ENCODE measurements at regions not wholly inside any gene's neighbourhood (a gene's known extent, or its start where the extent isn't known, plus 50 kb on each side); places are given as distances from the start of the nearest gene placed in this dataset.
"Not testable (repeated sequence)": the region's sequence is repeated elsewhere in the genome, so short reads cannot be mapped to it uniquely, and the experiment has no call there.

DNA sequence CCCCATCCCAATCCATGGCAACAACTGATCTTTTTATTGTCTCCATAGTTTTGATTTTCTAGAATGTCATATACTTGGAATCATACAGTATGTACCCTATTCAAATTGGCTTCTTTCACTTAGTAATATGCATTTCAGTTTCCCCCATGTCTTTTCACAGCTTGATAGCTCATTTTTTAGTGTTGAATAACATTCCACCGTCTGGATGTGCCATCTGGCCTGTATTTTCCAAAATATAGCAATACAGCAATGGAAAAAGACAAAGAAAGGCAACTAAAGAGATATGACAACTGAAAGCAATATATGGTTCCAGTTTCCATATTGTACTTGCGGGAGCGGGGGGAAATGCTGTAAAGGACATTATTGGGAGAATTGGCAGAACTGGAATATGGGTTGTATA, 166.4 kb upstream of the NT5E start:
- Histone ChIP-seq H3K27ac (ENCODE audit: low read depth, low read length) (no peak overlapping the region), H3K9me3 (ENCODE audit: control insufficient read depth, insufficient read depth, low read length) (no peaks in the 10 kb centered on the region), H4K20me1 (ENCODE audit: control insufficient read depth, insufficient read depth, low read depth, low read length) (no peaks in the 10 kb centered on the region), H3K4me2 (ENCODE audit: low read length) (no peak overlapping the region), H3K9me2 (replicated peaks; ENCODE audit: control insufficient read depth, low read length) (no peaks in the 10 kb centered on the region), H3K36me3 (ENCODE audit: control insufficient read depth, low read length) (no peaks in the 10 kb centered on the region), H3K4me1 (ENCODE audit: control insufficient read depth, low read length) (no peaks in the 10 kb centered on the region), H3K4me3 (ENCODE audit: low read length) (no peak overlapping the region), H3K79me2 (ENCODE audit: control insufficient read depth, low read length) (no peaks in the 10 kb centered on the region), H3K27me3 (ENCODE audit: control insufficient read depth, low read length) (no peaks in the 10 kb centered on the region), H3F3A (ENCODE audit: control insufficient read depth, insufficient read depth) (no peaks in the 10 kb centered on the region)
- no peak for TF ChIP-seq EZH2phosphoT487 (IDR thresholded peaks at IDR 0.05; ENCODE audit: borderline replicate concordance, low read length)
- TF ChIP-seq, protein P1, sequence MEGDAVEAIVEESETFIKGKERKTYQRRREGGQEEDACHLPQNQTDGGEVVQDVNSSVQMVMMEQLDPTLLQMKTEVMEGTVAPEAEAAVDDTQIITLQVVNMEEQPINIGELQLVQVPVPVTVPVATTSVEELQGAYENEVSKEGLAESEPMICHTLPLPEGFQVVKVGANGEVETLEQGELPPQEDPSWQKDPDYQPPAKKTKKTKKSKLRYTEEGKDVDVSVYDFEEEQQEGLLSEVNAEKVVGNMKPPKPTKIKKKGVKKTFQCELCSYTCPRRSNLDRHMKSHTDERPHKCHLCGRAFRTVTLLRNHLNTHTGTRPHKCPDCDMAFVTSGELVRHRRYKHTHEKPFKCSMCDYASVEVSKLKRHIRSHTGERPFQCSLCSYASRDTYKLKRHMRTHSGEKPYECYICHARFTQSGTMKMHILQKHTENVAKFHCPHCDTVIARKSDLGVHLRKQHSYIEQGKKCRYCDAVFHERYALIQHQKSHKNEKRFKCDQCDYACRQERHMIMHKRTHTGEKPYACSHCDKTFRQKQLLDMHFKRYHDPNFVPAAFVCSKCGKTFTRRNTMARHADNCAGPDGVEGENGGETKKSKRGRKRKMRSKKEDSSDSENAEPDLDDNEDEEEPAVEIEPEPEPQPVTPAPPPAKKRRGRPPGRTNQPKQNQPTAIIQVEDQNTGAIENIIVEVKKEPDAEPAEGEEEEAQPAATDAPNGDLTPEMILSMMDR (IDR thresholded peaks at IDR 0.05; ENCODE audit: low read depth, low read length, poor library complexity, severe bottlenecking) = no peak

DNA sequence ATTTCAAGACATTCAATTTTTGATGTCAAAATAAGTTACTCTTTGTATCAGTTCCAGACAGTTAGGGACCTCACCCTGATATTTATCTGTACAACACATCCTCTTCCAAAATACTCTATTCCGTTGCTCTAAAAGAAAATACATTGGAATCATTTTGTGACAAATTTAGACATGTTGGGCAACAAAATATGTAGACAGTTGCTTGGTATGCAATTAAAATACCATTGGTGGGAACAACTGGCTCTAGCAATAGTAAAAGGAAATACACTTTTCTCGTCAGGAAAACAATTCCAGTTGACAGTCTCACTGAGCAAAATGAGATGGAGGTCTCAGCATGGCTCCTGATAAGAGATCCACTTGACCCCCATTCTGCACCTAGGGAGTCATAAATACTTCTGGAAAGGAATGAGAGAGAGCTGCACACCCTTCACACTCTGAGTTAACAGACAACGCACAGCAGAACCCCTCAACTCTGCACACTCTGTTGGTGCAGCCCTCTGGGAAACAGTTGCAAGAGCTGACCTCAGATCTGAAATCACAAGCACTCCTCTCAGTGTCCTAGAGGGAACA, 171.3 kb upstream of the NT5E start:
- H3K4me3 ChIP-seq (ENCODE audit: low read length) = no peak overlapping the region
- no peak overlapping the region for H3K4me2 ChIP-seq (ENCODE audit: low read length)
- no peaks in the 10 kb centered on the region for H3K9me3 ChIP-seq (ENCODE audit: control insufficient read depth, insufficient read depth, low read length)
- no peaks in the 10 kb centered on the region for H3K4me1 ChIP-seq (ENCODE audit: control insufficient read depth, low read length)
- H3F3A ChIP-seq (ENCODE audit: control insufficient read depth, insufficient read depth) = no peaks in the 10 kb centered on the region
- no peaks in the 10 kb centered on the region for H4K20me1 ChIP-seq (ENCODE audit: control insufficient read depth, insufficient read depth, low read depth, low read length)
- no peaks in the 10 kb centered on the region for H3K27me3 ChIP-seq (ENCODE audit: control insufficient read depth, low read length)
- H3K36me3 ChIP-seq (ENCODE audit: control insufficient read depth, low read length) = no peaks in the 10 kb centered on the region
- H3K9me2 ChIP-seq (replicated peaks; ENCODE audit: control insufficient read depth, low read length) = no peaks in the 10 kb centered on the region
- H3K27ac ChIP-seq (ENCODE audit: low read depth, low read length) = no peak overlapping the region
- TF ChIP-seq, protein P1 (IDR thresholded peaks at IDR 0.05; ENCODE audit: low read depth, low read length, poor library complexity, severe bottlenecking) = no peak
- H3K79me2 ChIP-seq (ENCODE audit: control insufficient read depth, low read length) = no peaks in the 10 kb centered on the region

DNA sequence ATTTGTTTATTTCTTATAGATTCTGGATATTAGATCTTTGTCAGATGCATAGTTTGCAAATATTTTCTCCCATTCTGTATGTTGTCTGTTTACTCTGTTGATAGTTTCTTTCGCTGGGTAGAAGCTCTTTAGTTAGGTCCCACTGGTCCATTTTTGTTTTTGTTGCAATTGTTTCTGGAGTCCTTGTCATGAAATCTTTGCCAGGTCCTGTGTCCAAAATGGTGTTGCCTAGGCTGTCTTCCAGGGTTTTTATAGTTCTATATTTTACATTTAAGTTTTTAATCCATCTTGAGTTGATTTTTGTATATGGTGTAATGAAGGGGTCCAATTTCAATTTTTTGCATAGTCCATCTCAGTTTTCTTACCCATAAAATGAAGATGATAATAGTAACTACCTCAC, 173.9 kb upstream of the NT5E start:
- not testable (repeated sequence) for H3K9me2 ChIP-seq (replicated peaks; ENCODE audit: control insufficient read depth, low read length); H4K20me1 ChIP-seq (ENCODE audit: control insufficient read depth, insufficient read depth, low read depth, low read length); H3K4me2 ChIP-seq (ENCODE audit: low read length); H3K79me2 ChIP-seq (ENCODE audit: control insufficient read depth, low read length); H3K36me3 ChIP-seq (ENCODE audit: control insufficient read depth, low read length); H3K4me3 ChIP-seq (ENCODE audit: low read length); H3K9me3 ChIP-seq (ENCODE audit: control insufficient read depth, insufficient read depth, low read length); H3K27me3 ChIP-seq (ENCODE audit: control insufficient read depth, low read length); H3K4me1 ChIP-seq (ENCODE audit: control insufficient read depth, low read length); H3K27ac ChIP-seq (ENCODE audit: low read depth, low read length); H3F3A ChIP-seq (ENCODE audit: control insufficient read depth, insufficient read depth)

DNA sequence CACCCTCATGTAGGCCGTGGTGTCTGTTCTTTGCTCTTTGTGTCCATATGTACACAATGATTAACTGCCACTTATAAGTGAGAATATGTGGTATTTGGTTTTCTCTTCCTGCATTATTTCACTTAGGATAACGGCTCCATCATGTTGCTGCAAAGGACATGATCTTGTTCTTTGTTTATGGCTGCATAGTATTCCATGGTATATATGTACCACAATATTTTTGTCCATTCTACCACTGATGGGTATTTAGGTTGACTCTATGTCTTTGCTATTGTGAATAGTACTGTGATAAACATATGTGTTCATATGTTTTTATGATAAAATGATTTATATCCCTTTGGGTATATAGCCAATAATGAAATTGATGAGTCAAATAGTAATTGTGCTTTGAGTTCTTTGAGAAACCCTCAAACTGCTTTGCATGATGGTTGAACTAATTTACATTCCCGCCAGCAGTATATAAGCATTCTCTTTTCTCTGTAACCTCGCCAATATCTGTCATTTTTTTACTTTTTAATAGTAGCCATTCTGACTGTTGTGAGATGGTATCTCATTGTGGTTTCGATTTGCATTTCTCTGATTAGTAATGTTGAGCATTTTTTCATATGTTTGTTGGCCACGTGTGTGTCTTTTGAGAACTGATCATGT, 174.4 kb upstream of the NT5E start:
- Histone ChIP-seq H3K9me2 (replicated peaks; ENCODE audit: control insufficient read depth, low read length) (no peaks in the 10 kb centered on the region), H3K9me3 (ENCODE audit: control insufficient read depth, insufficient read depth, low read length) (no peaks in the 10 kb centered on the region), H3K4me3 (ENCODE audit: low read length) (no peak overlapping the region), H3K36me3 (ENCODE audit: control insufficient read depth, low read length) (no peaks in the 10 kb centered on the region), H3K4me2 (ENCODE audit: low read length) (no peak overlapping the region), H3F3A (ENCODE audit: control insufficient read depth, insufficient read depth) (no peaks in the 10 kb centered on the region), H3K79me2 (ENCODE audit: control insufficient read depth, low read length) (no peaks in the 10 kb centered on the region), H4K20me1 (ENCODE audit: control insufficient read depth, insufficient read depth, low read depth, low read length) (no peaks in the 10 kb centered on the region), H3K4me1 (ENCODE audit: control insufficient read depth, low read length) (no peaks in the 10 kb centered on the region), H3K27ac (ENCODE audit: low read depth, low read length) (no peak overlapping the region), H3K27me3 (ENCODE audit: control insufficient read depth, low read length) (no peaks in the 10 kb centered on the region)
- TF ChIP-seq, protein P1 (IDR thresholded peaks at IDR 0.05; ENCODE audit: low read depth, low read length, poor library complexity, severe bottlenecking) = no peak
- TF ChIP-seq EZH2phosphoT487 (IDR thresholded peaks at IDR 0.05; ENCODE audit: borderline replicate concordance, low read length) = no peak

Data from DOHH2 (cell line).